CD1c-positive myeloid dendritic cell (primary cell): ENCODE measurements at regions not wholly inside any gene's neighbourhood (a gene's known extent, or its start where the extent isn't known, plus 50 kb on each side); places are given as distances from the start of the nearest gene placed in this dataset.
"Not testable (repeated sequence)": the region's sequence is repeated elsewhere in the genome, so short reads cannot be mapped to it uniquely, and the experiment has no call there.

ENCODE experiments used
- DNase-seq: peaks from one replicate; pipeline ENCODE4 v3.0.0-alpha.2; 2016; ENCODE audit errors: extremely low spot score

DNA sequence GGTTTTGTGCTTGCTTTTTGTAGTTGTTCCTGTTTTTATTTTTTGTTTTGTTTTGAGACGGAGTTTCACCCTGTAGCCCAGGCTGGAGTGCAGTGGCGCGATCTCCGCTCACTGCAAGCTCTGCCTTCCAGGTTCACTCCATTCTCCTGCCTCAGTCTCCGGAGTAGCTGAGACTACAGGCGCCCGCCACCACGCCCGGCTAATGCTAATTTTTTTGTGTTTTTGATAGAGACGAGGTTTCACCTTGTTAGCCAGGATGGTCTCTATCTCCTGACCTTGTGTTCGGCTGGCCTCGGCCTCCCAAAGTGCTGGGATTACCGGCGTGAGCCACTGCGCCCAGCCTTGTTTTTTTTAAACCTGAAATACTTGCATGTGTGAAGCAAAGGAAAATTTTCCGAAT, 908.8 kb upstream of the PIK3C3 start:
- DNase-seq = not testable (repeated sequence)

DNA sequence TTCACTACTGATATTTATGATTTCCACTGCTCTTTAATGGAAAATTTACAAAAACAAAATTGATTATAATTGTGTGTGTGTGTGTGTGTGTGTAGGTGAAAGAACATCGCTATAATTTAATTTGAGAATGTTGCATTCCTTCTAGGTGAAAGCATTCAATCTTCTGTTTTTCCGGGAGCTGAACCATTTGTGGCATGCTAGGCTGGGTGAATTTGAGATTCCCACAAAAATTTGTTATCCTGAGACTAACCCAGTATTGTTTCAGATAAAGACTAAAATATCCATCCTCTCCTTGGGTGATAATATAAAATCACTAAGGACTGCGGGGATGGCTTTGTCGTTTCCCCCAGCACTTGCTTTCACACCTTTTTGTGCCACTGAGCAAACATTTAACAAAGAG, 911.2 kb upstream of the PIK3C3 start:
- DNase-seq = no peak

DNA sequence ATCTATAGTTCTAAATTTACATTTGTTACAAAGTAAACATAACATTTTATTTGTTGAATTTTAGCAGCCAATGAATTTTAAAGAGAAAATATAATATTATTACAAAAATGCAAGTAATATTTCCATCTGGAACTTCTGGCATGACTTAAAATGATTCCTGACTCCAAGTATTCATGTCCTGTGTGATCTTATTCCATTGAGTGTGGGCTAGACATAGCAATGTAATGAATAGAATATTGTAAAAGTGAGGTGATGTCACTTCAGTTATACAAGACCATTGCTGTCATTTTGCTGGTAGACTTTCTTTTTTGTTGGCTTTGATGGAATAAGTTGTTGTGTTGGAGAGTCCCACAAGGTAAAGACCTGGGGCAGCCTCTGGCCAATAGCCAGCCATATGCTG, 912.2 kb upstream of the PIK3C3 start:
- DNase-seq = no peak

DNA sequence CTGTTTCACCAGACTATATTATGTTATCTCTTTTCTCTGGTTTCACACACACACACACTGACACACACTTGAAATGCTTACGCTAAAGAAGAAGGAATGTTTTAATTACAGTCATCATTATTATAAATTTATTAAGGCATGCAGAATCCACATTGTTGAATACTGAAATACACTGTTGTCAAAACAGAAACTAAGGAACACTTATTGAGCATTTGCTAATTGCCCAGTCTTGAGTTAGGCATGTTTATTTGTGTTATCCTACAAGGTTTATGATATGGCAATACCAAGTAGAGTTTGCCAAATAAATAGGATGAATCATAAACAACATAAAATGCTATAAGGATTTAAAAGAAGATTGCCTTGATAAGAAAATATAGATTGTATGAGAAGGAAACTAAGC, 917.0 kb upstream of the PIK3C3 start:
- no peak for DNase-seq

DNA sequence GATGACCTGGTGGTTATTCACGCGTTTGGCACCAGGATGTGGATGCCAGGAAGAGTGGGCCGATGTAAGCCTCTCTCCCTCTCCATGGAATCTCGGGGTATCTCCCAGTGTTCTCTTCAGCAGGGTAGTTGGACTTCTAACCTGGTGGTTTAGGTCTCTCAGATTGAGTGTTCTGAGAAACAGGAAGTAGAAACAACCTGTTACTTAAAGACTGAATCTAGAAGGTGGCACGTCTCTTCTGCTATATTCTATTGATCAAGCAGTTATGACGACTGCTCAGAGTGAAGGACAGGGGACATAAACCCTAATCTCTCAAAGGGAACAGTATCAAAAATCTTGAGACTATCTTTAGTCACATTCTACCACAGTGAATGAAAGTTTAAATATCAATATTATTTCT, 918.7 kb upstream of the PIK3C3 start:
- DNase-seq = no peak

DNA sequence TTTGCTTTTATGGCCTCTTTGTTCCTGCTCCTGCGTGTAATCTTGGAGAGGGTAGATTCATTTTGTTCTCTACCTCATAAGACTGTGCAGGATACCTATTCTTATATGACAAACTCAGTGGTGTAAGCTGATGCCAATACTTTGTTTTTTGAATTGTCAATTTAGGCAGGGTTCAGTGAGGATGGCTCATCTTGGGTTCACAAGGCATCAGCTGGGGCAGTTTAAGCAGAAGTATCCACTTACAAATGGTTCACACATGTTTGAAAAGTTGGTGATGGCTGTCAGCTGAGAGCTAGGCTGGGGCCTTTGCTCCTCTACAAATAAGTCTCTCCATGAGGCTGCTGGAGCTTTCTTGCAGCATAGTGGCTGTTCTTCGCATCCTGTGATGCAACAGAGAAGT, 920.6 kb upstream of the PIK3C3 start:
- DNase-seq = no peak

DNA sequence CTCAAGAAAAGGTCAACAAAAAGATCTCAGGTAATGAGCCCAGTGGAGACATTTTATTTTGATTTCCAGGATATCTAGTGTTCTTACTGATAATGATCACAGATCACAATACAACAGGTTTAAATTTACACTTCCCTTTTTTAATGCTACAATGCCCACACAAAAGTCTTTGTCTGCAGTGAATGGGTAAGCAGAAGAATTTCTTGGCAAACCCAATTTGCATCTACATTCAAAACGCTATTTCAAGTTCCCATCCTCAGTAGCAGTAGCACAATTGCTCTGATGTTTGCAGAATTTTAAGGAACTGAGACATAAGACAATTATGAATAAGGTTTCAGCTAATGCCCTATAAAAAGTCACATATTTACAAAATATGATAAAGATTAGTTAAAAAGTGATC, 929.4 kb upstream of the PIK3C3 start:
- no peak for DNase-seq

DNA sequence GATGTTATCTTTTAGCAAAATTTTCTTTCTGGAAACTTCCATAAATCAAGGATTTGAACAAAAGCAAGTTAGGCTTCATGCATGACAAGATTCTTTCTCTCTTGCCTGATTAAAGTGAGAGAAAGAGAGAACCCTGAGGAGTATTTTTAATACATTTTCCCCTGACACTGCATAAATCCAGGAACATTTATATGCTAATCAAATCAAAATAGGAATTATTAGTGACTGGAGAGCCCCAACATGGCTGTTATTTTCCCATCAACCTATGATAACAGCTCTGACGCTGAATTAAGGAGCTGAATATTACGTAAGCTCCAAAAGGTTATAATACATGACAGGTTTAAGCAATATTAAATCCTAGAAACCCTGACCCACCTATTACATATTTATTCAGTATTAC, 930.2 kb upstream of the PIK3C3 start:
- DNase-seq = no peak

DNA sequence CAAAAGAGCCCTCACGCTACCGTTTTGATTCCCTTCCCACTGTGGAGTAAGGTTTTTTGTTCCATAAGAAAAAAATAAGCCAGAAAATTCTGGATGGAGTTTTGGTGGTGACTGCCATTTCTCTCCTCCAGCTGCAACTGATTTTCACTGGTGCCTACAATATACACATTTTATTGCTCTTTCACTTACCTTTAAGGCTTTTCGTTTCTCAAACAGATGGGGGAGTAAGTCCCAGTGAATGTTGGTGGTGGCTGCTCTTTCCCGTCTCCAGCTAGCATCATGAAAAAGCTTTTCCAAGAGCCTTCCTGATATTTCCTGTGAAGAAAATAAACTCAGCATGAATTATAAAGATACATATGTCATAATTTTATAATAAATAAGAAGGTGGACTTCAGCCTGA, 932.5 kb upstream of the PIK3C3 start:
- DNase-seq = no peak

DNA sequence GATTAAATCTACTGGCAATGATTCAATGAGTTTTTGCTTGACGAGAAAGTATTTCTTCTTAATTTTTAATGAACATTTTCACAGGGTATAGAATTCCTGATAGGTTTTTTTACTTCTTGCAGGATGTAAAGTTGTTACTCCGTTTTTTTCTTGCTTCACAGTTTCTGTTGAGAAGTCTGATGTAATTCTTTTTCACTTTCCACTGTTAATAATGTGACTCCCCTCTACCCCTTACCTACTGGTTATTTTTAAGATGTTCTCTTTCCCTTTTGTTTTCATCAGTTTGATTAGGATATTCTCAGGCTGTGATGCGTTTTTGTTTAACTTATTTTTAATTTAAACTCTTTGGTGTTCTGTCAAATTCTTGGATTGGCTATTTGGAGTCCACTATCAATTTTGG, 933.9 kb upstream of the PIK3C3 start:
- DNase-seq = no peak

DNA sequence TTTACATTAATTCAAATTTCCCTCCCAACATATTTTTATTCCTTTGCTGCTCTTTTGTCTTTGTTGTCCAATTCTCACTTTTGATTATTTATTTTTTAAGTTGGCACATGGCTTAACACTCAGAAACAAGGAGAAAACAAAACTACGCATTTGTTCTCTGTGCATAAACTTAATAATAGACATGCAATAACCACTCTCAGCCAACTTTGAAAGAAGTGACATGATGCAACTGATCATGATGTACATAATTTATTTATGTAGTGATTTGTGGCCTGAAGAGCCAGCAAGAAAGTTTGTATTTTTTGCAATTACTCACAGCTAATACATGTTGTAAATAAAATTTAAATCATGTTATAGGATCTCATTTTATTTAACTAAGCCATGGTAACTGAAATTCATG, 942.8 kb upstream of the PIK3C3 start:
- DNase-seq = no peak

DNA sequence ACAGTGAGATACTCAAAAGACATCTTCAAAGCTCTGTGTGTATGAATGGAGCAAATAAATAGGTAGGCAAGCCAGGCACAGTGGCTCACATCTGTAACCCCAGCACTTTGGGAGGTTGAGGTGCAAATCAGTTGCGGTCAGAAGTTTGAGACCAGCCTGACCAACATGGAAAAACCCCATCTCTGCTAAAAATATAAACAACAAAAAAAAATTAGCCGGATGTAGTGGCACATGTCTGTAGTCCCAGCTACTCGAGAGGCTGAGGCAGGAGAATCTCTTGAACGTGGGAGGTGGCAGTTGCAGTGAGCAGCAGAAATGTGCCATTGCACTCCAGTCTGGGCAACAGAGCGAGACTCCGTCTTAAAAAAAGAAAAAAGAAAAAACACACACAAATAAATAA, 945.1 kb upstream of the PIK3C3 start:
- no peak for DNase-seq

DNA sequence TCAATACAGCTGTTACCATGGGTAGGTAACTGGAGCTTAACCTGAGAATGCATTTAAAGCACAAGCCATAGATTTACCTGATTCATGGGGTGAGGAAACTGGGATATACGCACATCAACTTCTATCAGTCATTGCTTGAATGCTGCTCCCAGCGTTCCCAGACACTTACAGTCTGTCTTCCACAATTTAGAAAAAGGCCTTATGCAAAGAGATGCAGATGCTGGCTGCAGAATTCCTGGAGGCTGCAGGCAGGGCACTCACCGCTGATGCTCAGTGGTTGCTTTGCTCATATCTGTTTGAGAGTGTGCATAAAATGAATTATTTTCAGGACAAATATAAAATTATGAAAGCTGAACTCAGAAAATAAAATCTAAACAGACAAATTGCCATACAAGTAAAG, 950.7 kb upstream of the PIK3C3 start:
- no peak for DNase-seq

DNA sequence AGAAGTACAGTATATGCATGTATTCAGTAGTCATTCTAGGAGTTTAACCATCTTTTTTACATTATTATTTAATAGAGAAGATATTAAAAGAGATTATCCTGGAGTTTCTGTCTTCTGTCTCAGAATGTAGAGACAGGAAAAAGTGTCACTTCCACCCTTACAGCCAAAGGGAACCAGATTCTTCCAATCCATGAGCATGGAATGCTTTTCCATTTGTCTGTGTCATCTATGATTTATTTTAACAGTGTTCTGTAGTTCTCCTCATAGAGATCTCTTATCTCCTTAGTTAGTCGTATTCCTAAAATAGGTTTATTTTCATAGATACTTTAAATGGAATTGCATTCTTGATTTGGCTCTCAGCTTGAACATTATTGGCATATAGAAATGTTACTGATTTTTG, 959.5 kb upstream of the PIK3C3 start:
- DNase-seq = no peak

DNA sequence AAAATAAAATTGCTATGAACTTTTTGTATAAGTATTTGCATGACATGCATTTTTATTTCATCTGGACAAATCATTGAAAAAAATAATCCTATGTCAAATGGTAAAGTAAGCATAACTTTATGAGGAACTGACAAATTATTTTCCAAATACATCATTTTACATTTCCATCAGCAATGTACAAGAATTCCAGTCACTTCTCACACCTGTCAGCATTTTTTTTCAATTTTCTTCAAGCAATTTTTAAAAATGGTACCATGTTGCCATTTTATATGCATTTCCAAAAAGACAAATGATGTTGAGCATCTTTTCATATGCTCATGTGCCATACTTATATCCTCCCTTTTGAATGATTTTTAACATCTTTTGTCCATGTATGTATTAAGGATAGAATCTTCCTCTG, 961.7 kb upstream of the PIK3C3 start:
- DNase-seq = no peak

DNA sequence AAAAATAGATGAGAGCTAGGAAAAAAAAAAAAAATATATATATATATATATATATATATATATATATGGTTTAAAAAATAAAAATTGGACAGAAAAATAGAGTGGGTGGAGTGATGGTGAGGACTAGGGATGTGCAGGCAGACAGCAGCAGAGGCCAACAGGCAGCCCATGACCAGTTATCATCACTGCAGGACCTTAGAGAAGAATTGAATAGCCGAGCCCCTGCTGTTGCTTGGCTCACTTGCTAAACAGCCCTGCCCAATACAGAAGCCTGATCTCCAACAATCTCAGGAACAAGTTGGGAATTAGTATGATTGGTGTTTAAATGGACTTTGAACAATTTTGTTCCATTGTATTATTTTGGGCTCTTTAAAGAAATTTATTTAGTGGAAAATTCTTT, 967.5 kb upstream of the PIK3C3 start:
- no peak for DNase-seq

DNA sequence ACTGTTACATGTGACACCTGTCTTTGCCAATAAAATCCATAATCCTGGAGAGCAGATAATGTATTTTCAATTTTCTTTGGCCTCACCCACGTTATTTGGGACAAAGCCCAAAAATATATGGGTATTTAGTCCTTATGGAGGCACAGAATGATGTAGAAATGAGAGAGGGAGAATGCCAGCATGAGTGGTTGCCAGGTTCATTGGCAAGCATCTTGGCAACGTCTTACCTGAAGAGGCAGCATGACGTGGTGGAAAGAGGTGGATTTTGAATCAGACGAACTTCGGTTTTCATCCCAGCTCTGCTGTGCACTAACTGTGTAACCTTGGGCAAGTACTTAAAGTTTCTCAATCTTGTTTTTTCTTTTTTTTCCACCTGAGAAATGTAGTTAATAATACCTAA, 969.6 kb upstream of the PIK3C3 start:
- no peak for DNase-seq

DNA sequence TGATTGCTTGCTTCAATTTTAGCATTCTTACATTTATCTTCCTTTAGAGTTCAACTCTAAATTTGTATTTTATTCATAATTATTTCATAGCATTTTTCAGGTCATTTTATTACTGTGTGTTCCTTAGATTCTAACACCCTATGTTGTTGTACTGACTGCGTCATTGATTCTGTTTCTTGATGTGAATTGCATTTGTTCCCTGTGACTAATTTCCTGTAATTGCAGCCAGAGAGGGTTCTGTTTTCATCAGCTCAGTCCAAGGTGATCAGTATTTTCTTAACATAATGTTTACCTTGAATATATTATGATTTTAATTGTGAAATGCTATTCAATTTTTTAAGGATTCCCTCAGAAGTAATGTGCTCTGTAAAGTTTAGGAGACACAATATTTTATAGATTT, 970.2 kb upstream of the PIK3C3 start:
- DNase-seq = no peak

DNA sequence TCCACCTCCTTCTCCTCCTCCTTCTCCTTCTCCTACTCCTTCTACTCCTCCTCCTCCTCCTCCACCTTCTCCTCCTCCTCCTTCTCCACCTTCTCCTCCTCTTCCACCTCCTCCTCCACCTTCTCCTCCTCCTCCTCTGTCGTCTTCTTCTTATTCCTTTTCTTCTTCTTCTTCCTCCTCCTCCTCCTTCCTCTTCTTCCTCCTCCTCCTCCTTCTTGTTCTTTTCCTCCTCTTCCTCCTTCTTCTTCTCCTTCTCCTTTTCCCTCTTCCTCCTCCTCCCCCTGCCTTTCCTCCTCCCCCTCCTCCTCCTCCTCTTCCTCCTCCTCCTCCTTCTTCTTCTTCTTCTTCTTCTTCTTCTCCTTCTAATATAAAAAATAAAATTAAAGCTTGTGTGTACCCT, 971.2 kb upstream of the PIK3C3 start:
- DNase-seq = no peak

DNA sequence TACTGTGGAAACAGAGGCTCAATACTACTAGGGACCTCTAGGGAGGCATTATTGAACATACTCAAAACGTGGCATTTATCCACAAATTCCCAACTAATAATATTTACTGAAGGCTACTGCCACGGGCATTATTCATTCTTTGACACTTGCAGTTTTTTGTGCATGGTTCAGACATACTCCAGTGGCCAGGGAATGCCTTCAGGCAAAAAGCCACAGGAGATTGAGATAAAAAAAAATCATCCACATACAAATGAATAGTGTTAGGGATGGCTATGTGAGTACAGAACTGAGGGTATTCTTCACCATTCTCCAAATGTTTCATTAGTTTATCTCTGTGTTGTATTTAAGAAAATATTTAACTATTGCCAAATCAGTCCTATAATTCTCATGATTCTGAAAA, 974.9 kb upstream of the PIK3C3 start:
- DNase-seq = no peak

DNA sequence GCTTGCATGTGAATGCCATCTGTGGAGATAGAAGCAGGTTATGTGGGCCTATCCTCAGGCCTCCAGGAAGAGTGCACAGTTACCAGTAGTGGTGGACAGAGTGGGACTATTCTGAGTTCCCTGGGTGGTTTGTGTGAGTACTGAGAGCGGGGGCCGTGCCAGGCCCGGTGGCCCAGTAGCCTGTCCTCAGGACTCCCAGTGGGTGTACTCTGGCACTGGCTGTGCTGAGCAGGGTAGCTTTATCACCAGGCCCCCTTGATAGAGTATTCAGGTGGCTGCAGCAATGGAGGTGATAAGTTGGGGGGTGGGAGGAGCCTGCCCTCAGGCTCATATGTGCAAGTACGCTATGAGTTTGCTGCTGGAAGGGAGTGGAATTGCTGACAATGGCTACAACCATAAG, 979.0 kb upstream of the PIK3C3 start:
- DNase-seq = no peak

DNA sequence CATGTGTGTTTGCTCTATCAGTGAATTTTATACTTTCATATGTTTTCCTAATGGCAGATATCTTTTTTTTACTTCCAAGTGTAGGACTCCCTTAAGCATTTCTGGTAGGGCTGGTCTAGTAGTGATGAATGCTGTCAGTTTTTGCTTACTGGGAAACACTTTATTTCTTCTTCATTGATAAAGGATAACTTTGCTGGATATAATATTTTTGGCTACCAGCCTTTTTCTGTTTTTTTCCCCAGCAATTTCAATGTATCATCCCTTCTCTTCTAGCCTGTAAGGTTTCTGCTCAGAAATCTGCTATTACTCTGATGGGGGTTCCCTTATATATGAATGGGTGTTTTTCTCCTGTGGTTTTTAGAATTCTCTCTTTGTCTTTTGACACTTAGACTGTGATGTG, 980.6 kb upstream of the PIK3C3 start:
- DNase-seq = no peak

DNA sequence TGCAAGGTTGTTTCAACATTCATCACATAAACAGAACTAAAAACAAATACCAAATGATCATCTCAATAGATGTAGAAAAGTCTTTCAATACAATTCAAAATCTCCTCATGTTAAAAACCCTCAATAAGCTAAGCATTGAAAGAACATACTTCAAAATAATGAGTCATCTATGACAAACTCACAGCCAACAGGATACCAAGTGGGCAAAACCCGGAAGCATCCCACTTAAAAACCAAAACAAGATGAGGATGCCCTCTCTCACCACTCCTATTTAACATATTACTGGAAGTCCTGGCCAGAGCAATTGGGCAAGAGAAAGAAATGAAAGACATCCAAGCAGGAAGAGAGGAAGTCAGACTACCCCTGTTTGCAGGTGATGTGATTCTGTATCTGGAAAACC, 992.2 kb upstream of the PIK3C3 start:
- DNase-seq = no peak

DNA sequence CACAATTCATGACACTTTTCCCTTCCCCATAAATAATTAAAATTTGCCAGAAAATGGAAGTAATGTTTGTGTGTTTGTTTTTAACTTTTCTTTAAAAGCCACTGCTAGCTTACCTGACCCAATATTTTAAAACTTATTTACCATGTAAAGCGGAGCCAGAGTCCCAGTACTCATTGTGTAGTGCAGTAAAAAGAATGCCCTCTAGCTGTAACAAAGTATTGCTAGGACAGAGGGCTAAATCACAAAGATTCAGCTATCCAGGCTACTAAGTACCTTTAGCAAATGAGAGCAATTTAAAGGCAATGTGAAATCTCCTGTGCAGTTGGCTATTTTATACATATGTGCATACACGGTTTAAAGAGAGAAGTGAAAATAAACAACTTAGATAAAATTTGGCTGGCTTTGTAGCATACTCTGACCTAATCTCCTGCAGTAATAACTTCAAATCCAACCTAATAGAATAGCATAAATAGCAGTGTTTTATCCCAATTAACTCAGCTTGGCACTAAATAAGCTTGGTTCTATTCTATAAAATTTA, 997.4 kb upstream of the PIK3C3 start:
- no peak for DNase-seq

DNA sequence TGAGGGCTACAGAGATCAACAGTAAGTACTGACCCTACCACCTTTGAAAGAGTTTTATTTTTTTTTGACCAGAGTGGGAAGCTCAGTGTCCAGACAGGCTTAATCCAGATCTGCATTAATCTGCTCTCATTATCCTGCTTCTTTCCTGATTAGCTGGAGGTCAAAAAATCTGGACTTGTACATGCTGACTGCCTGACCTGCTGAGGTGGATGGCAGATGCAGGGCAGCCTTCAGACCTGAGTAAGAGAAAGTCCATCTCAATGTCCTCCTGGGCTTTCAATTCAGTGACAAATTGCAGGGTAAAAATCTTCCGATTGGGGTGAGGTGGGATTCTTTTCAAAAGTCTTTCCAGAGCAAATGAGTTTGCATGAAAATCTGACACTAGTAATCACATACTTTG, 998.8 kb upstream of the PIK3C3 start:
- DNase-seq = no peak
